Panc1 (cell line): ENCODE measurements at regions not wholly inside any gene's neighbourhood (a gene's known extent, or its start where the extent isn't known, plus 50 kb on each side); places are given as distances from the start of the nearest gene placed in this dataset.

Source experiments
- ATAC-seq: fragments of 200-7000 bp; cut with Tn5 transposase; 2 replicates; pipeline ENCODE4 v1.9.1; 2020; ENCODE audit warnings: mild to moderate bottlenecking, moderate library complexity
- BruUV-seq: library from RNA; stranded (reverse); fragments of 400-500 nt; replicated peaks from 2 replicates; lab custom pipeline; 2021; lab: Mats Ljungman, UMichigan
- CTCF ChIA-PET: fragments of 300-600 bp; sonication (Branson Sonifier 250); formaldehyde crosslinking; loops from one replicate; lab custom pipeline; 2022; ENCODE audit warnings: antibody characterized with exemption; lab: Charles Lee
- POLR2A ChIA-PET: fragments of 300-600 bp; sonication (Branson Sonifier 250); formaldehyde crosslinking; loops from one replicate; lab custom pipeline; 2022; ENCODE audit warnings: antibody characterized with exemption; lab: Charles Lee
- DNase-seq: peaks from one replicate; pipeline ENCODE4 v3.0.0-alpha.2; 2010; ENCODE audit warnings: low read depth, low spot score
- H3K27ac ChIP-seq: 2 replicates; pipeline ENCODE4 v1.5.1; 2011; ENCODE audit warnings: mild to moderate bottlenecking, low read length, inconsistent platforms
- H3K27me3 ChIP-seq: fragments of 200-500 bp; sonication (Bioruptor generic); 2 replicates; pipeline ENCODE4 v1.6.0; 2014; ENCODE audit warnings: low read length, inconsistent platforms; ENCODE audit not compliant: control insufficient read depth, insufficient read depth
- H3K36me3 ChIP-seq: fragments of 200-500 bp; sonication (Bioruptor generic); 2 replicates; pipeline ENCODE4 v1.5.1; 2014; ENCODE audit warnings: inconsistent platforms, mild to moderate bottlenecking, low read length, moderate library complexity; ENCODE audit not compliant: control insufficient read depth, insufficient read depth
- H3K4me1 ChIP-seq: 2 replicates; pipeline ENCODE4 v1.5.1; 2011; ENCODE audit warnings: inconsistent platforms, mild to moderate bottlenecking, low read length, moderate library complexity; ENCODE audit not compliant: control insufficient read depth, insufficient read depth
- H3K4me3 ChIP-seq, 2 experiments: 2 replicates each; pipeline ENCODE4 v1.5.1; 2011 to 2012; ENCODE audit warnings: low read depth in 2 of 2, low read length in 2 of 2, mild to moderate bottlenecking in 2 of 2, inconsistent platforms in 1 of 2, moderate library complexity in 1 of 2
- H3K9me3 ChIP-seq: fragments of 200-500 bp; sonication (Bioruptor generic); 2 replicates; pipeline ENCODE4 v1.5.1; 2014; ENCODE audit warnings: low read depth, mild to moderate bottlenecking, inconsistent platforms, low read length, moderate library complexity; ENCODE audit not compliant: control insufficient read depth, insufficient read depth
- POLR2AphosphoS5 ChIP-seq: IDR thresholded peaks from 2 replicates; pipeline ENCODE4 v1.6.1; 2012; ENCODE audit warnings: mild to moderate bottlenecking, low read depth, low read length, moderate library complexity
- SIN3A ChIP-seq: IDR thresholded peaks from 2 replicates; pipeline ENCODE4 v1.6.1; 2012; ENCODE audit warnings: low read depth, mild to moderate bottlenecking, low read length, moderate library complexity, borderline replicate concordance; ENCODE audit not compliant: insufficient read depth
- TCF7L2 ChIP-seq: IDR thresholded peaks from 2 replicates; pipeline ENCODE4 v1.6.1; 2011; ENCODE audit warnings: mild to moderate bottlenecking, low read depth, low read length, inconsistent platforms
- in situ Hi-C: cut with HindIII; loops from 2 replicates; pipeline ENCODE4 v1.10.0; 2016; ENCODE audit warnings: low sequenced_read_pairs, low pct_unique_long_range_greater_than_20kb
- intact Hi-C: fragments of 100-400 bp; cut with micrococcal nuclease; formaldehyde crosslinking; loops from one replicate; pipeline ENCODE4 v1.10.0; 2022; ENCODE audit not compliant: unreplicated experiment
- TF ChIP-seq, protein P1 (sequence below): fragments of 450-650 bp; IDR thresholded peaks from 2 replicates; pipeline ENCODE4 v1.5.1; 2017; ENCODE audit warnings: mild to moderate bottlenecking
- TF ChIP-seq, protein P2 (sequence below), 2 experiments: IDR thresholded peaks; 2 replicates each; pipeline ENCODE4 v1.6.1; 2011 to 2012; ENCODE audit warnings: low read depth in 2 of 2, control low read depth in 1 of 2, low read length in 1 of 2, mild to moderate bottlenecking in 1 of 2, moderate library complexity in 1 of 2; ENCODE audit not compliant: insufficient read depth in 1 of 2

DNA sequence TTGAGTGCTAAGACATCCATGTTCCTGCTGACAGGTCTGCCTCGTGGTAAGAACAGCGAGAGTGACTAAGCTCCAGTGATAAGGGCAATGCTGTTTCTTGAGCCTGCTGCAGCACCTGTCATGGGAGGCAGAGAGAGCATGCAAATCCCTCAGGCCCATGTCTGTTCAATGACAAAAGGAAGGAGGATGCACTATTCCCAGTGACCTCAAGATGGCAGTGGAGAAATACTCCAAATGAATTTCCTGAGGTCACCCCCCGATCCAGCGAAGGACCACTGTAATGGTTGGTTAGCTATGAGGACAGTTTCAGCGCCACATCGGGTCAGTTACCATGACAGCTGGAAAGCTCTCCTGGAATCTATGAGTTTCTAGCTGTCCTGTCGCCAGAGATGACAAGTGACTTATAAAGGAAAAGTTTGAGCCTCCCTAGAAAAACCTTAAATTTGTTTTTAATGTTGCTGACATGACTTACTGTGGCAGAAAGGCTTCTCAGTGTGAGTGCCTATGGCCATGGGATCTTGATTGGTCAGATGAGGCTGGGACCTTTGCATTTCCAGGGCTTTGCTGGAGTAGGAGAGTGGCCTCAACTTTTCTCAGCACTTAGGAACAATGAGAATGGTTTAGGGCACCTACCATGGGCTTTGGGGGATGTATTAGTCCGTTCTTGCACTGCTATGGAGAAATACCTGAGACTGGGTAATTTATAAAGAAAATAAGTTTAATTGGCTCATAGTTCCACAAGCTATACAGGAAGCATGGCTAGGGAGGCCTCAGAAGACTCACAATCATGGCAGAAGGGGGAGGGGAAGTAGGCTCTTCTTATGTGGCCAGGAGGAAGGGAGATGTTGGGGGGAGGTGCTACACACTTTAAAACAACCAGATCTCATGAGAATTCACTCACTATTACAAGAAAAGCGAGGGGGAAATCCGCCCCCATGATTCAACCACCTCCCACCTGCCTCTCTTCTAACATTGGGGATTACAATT is 88.0 kb upstream of the TMEM260 start:
- ChIA-PET POLR2A (no interaction called here), CTCF (interaction anchor here (0.5 to 0.6 kb wide), 2 partner anchors 12 to 167 kb away, joined by 6 read pairs; no protein-coding TSS in a partner anchor)
- no peak overlapping the region for H3K4me3 ChIP-seq
- no peaks in the 10 kb centered on the region for H3K27me3 ChIP-seq
- no peaks in the 10 kb centered on the region for H3K4me1 ChIP-seq
- no TSS peak for BruUV-seq
- no peak overlapping the region for H3K27ac ChIP-seq
- DNase-seq = peak; percentile 35
- no peaks in the 10 kb centered on the region for H3K36me3 ChIP-seq
- intact Hi-C loops (loop anchor here (2.0 to 10.0 kb wide), 3 partner anchors 573 to 826 kb away; no protein-coding TSS in a partner anchor), in situ Hi-C loops (no loop called here)
- TF ChIP-seq, protein P1, sequence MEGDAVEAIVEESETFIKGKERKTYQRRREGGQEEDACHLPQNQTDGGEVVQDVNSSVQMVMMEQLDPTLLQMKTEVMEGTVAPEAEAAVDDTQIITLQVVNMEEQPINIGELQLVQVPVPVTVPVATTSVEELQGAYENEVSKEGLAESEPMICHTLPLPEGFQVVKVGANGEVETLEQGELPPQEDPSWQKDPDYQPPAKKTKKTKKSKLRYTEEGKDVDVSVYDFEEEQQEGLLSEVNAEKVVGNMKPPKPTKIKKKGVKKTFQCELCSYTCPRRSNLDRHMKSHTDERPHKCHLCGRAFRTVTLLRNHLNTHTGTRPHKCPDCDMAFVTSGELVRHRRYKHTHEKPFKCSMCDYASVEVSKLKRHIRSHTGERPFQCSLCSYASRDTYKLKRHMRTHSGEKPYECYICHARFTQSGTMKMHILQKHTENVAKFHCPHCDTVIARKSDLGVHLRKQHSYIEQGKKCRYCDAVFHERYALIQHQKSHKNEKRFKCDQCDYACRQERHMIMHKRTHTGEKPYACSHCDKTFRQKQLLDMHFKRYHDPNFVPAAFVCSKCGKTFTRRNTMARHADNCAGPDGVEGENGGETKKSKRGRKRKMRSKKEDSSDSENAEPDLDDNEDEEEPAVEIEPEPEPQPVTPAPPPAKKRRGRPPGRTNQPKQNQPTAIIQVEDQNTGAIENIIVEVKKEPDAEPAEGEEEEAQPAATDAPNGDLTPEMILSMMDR = peak; percentile 74
- TF ChIP-seq TCF7L2 = no peak
- ATAC-seq = 0 out of 2 replicates have a peak, but pooled peaks have one; percentile 63
- H3K9me3 ChIP-seq = no peaks in the 10 kb centered on the region

DNA sequence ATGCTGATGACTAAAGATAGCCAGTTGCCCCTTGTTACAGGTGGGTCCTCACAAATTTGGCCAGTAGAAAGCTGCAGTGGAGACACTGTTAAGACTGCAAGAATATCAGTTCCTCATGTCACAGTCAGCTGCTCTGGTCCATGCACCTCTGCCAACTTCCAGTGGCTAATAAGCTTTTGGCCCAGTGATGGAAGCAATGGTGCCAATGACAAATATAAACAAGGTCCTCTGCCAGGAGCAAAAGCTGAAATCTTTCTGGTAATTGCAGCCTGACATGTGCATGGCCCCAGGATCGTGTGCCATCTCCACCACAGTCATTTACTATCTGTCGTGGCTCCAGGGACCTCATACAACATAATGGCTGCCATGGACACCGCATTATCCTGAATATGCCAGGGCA is 85.4 kb upstream of the TMEM260 start:
- Histone ChIP-seq H3K4me3 (no peak overlapping the region), H3K9me3 (no peaks in the 10 kb centered on the region), H3K4me1 (no peaks in the 10 kb centered on the region), H3K27me3 (no peaks in the 10 kb centered on the region), H3K36me3 (no peaks in the 10 kb centered on the region), H3K27ac (no peak overlapping the region)
- TF ChIP-seq POLR2AphosphoS5 (no peak), TCF7L2 (no peak), SIN3A (no peak)
- TF ChIP-seq, protein P2, sequence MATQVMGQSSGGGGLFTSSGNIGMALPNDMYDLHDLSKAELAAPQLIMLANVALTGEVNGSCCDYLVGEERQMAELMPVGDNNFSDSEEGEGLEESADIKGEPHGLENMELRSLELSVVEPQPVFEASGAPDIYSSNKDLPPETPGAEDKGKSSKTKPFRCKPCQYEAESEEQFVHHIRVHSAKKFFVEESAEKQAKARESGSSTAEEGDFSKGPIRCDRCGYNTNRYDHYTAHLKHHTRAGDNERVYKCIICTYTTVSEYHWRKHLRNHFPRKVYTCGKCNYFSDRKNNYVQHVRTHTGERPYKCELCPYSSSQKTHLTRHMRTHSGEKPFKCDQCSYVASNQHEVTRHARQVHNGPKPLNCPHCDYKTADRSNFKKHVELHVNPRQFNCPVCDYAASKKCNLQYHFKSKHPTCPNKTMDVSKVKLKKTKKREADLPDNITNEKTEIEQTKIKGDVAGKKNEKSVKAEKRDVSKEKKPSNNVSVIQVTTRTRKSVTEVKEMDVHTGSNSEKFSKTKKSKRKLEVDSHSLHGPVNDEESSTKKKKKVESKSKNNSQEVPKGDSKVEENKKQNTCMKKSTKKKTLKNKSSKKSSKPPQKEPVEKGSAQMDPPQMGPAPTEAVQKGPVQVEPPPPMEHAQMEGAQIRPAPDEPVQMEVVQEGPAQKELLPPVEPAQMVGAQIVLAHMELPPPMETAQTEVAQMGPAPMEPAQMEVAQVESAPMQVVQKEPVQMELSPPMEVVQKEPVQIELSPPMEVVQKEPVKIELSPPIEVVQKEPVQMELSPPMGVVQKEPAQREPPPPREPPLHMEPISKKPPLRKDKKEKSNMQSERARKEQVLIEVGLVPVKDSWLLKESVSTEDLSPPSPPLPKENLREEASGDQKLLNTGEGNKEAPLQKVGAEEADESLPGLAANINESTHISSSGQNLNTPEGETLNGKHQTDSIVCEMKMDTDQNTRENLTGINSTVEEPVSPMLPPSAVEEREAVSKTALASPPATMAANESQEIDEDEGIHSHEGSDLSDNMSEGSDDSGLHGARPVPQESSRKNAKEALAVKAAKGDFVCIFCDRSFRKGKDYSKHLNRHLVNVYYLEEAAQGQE (IDR thresholded peaks at IDR 0.05; ENCODE audit: insufficient read depth in 1 of 2, low read depth in 2 of 2, low read length in 1 of 2) = no peak
- TF ChIP-seq, protein P1 = no peak
- in situ Hi-C loops = no loop called here
- ATAC-seq = no peak
- no TSS peak for BruUV-seq
- no peak for DNase-seq
- CTCF ChIA-PET = no interaction called here
- POLR2A ChIA-PET = no interaction called here
- intact Hi-C loops = loop anchor here (5.0 to 10.0 kb wide), 2 partner anchors 571 to 823 kb away; no protein-coding TSS in a partner anchor
